Ishikawa (cell line): ENCODE measurements at regions not wholly inside any gene's neighbourhood (a gene's known extent, or its start where the extent isn't known, plus 50 kb on each side); places are given as distances from the start of the nearest gene placed in this dataset.

Experiments used
- EP300 ChIP-seq: IDR thresholded peaks from 2 replicates; pipeline ENCODE4 v1.6.1; 2012; ENCODE audit warnings: borderline replicate concordance
- NFIC ChIP-seq: IDR thresholded peaks from 2 replicates; pipeline ENCODE4 v1.6.1; 2012
- RAD21 ChIP-seq: IDR thresholded peaks from 2 replicates; pipeline ENCODE4 v1.6.1; 2012; ENCODE audit warnings: low read depth
- REST ChIP-seq: IDR thresholded peaks from 2 replicates; pipeline ENCODE4 v1.6.1; 2012; ENCODE audit warnings: low read depth, mild to moderate bottlenecking
- TCF12 ChIP-seq: IDR thresholded peaks from 2 replicates; pipeline ENCODE4 v1.6.1; 2012; ENCODE audit warnings: low read depth
- TEAD4 ChIP-seq: IDR thresholded peaks from 2 replicates; pipeline ENCODE4 v1.6.1; 2012
- YY1 ChIP-seq: IDR thresholded peaks from 2 replicates; pipeline ENCODE4 v1.6.1; 2012; ENCODE audit warnings: low read depth

- TF ChIP-seq YY1 (no peak), NFIC (no peak), REST (no peak), EP300 (no peak), RAD21 (no peak), TCF12 (no peak), TEAD4 (no peak)
Measured at GRCh38 chr7:69047151-69047754, 551.0 kb upstream of the AUTS2 start.
